Stimulated activated naive CD4-positive, alpha-beta T cell treated with Interleukin-2 at 50 U/mL for 16 hours (primary cell): ENCODE measurements at regions not wholly inside any gene's neighbourhood (a gene's known extent, or its start where the extent isn't known, plus 50 kb on each side); places are given as distances from the start of the nearest gene placed in this dataset.

Experiments used
- DNase-seq: peaks from one replicate; lab custom pipeline; 2025; lab: John Stamatoyannopoulos, UW

GRCh38 chr6:14254505-14254904, 136.9 kb downstream of the CD83 start:
- DNase-seq = no peak

GRCh38 chr6:14255916-14256315, 138.3 kb downstream of the CD83 start:
- DNase-seq = no peak

- DNase-seq = no peak
These were observed 140.5 kb downstream of the CD83 start for GRCh38 chr6:14258117-14258516.

- DNase-seq = no peak
These were observed 141.4 kb downstream of the CD83 start for GRCh38 chr6:14258695-14259593.

DNA sequence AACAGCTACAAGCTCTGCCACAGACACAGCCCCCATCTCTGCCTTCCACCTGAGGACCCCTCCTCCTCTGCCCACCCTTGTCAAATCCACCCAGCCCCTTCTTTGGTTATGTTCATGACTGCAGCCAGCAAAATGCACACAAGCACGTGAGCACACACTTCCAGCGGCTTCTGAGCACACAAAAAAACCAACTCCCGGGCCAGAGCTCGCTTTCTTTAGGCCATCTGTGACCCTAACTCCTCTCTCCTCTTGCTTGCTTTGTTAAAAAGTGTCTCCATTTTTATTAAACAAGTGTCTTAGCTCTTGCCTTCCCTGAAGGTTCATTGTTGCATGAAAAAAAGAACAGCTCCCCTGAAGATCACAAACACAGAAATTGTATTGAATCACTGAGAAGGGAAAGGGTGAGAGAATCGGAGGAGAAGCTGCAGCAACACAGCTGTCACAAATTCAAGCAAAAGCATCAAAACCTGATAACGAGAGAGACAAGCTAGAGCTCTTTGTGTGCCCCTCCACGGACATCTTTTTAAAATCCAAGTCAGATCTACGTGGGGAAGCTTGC, 142.1 kb downstream of the CD83 start:
- DNase-seq = no peak

- no peak for DNase-seq
These were observed 143.3 kb downstream of the CD83 start for GRCh38 chr6:14260839-14261238.

DNA sequence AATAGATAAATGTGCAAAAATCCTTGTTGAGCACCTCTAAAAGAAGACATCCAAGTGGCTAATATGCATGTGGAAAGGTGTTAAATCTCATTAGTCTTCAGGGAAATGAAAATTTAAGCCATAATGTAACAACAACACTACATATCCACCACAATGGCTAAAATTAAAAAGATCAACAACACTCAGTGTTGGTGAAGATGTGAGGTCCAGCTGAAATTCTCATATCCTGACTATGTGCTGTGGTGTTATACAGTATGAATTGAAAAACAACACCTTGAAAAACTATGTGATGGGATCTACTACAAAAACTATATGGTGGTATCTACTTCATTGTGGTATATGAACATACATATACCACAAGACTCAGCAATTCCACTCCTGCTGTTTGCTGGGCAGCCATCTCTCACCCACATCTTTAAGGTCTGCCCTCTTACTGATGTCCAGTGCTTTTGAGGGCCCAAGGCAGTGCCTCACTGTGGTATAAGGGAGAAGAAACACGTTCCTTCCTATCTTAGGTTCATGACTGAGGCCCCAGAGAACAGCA, 146.4 kb downstream of the CD83 start:
- no peak for DNase-seq

DNA sequence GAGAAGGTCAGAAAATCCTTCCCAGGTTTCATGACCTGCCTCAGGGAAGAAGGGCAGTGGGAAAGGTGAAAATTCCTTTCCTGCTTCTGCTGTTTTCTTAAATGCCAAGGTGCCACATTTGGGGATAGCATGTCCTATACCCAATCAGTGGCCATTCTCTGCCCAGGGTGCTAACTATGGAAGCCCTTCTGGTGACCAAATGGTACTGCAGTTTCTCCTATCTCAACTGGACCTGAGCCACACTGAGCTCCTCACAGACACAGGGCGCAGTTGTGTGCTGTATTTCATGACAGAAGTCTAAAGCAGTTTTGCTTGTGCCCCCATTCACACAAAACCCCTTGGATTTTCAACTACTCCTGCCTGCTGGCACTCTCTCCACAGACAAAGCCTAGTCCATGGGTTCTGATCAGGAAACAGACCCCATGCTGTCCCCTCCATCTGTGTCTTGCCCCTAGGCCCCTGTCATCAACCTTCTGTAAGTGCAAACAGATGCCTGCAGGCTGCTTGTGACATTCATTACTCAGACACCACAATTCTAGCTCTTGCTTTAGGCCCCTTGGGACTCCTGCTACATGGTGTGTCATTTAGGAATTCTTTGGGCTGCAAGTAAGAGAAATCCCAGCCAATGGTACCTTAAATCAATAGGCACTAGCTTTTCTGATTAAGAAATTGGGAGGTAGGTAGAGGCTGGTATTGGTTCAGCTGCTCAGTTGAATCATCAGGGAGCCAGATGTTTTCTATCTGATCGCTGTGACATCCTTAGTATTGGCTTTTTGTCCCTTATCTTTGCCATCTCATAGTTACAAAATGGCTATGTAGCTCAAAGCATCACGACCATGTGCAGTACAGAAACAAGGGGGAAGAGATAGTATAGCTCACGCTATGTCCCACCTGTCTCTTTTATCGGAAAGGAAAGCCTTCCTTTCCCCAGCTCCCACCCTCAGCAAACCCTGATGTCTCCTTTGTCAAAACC, 147.8 kb downstream of the CD83 start:
- DNase-seq = no peak

GRCh38 chr6:14266266-14266665, 148.7 kb downstream of the CD83 start:
- no peak for DNase-seq

DNA sequence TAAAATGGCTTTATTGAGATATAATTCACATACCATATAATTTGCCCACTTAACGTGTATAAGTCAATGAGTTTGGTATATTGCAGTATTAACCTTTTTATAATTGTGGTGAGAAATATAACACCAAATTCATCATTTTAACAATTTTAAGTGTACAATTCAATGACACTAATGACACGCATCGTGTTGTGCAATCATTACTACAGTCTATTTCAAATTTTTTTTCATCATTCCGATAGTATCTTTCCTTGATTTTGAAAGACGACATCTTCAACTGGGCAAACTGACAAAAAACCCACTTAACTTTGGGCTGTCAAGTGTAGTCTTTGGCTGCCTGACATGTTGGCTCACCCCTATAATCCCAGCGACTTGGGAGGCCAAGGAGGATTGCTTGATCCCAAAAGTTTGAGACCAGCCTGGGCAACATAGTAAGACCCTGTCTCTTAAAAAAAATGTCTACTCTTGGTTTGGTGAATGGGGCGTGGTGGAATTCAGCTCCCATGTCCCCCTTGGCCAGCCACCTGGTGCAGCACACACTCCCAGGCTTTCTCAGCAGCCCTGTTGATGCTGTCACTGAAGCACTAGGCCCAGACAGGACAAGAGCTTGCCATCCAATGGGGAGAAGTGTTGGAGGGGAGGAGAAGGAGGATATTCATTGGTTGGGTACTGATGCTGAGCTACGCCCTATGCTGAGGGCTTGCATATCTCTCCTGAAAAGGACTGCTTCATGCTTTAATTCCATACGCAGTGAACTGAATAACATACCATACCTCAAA, 150.5 kb downstream of the CD83 start:
- no peak for DNase-seq

GRCh38 chr6:14269436-14269835, 151.9 kb downstream of the CD83 start:
- no peak for DNase-seq

DNA sequence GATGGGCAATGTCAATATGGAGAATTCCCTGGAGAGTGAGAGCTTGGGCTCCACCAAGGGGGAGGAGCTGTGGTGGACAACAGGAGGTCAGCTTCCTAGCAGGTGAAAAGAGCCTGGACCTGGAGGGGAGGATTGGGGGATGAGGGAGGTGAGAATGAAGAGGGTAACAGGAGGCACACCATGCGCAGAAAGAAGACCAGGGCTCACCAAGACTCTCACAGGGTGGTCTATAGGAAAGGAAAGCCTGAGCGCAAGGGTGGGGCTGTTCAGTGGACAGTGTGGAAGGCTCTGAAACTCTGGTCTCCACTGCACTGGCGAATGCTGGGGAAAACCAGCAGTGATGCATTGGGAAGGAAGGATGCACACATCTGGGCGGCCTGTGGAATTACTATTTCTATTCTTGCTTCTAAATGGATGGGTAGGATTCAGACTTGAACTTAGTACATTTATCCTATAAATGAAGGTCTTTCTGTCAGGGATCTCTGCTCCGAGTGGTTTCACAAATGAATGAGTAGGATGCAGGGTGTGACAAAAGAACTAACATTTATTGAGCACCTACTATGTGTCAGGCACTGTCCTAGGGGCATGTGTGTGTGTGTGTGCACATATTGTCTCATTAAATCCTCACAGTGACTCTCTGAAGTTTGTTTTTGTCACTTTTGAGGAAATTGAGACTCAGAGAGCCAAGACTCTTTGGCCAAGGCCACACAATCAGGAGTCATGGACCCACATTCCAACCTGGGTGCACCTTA, 152.7 kb downstream of the CD83 start:
- no peak for DNase-seq

DNA sequence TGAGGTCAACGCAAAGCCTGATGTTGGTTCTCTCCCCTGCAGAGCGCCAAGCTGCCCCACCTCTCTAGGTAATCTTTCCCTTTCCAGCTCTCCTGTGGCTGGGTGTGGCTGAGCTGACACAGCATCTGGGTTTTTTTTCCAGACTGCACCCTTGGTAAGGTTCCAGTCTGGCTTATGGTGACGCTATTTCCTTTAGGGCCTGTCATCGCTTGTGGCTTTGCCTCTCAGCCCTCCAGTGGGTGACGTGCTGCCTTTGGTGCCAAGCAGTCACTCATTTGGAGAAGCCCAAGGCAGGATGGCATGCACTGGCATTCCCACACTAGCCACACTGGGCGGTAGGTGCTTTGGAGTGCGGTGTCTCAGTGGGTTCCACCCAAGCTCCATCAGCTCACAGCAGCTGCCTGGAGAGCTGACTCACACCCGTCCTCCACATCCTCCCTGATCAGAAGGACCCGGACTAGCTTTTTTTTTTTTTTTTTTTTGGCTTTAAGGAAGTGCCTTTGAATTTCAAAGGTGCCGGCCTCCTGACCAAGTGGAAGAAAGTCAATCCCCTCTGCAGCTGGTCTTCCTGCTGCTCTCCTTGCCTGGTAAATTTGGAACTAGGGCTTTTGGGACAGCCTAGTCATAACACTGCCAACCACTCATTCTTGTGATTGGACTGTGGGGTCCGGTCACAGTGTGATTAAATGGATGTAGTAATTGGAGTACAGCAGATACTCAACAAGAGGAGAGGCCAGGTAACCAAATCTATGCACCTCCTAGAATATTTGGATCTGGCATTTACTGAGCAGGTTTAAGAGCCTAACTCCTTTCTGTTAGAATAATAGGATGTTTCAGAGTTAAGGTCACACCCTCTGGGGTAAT, 153.6 kb downstream of the CD83 start:
- DNase-seq = peak; percentile 41

DNA sequence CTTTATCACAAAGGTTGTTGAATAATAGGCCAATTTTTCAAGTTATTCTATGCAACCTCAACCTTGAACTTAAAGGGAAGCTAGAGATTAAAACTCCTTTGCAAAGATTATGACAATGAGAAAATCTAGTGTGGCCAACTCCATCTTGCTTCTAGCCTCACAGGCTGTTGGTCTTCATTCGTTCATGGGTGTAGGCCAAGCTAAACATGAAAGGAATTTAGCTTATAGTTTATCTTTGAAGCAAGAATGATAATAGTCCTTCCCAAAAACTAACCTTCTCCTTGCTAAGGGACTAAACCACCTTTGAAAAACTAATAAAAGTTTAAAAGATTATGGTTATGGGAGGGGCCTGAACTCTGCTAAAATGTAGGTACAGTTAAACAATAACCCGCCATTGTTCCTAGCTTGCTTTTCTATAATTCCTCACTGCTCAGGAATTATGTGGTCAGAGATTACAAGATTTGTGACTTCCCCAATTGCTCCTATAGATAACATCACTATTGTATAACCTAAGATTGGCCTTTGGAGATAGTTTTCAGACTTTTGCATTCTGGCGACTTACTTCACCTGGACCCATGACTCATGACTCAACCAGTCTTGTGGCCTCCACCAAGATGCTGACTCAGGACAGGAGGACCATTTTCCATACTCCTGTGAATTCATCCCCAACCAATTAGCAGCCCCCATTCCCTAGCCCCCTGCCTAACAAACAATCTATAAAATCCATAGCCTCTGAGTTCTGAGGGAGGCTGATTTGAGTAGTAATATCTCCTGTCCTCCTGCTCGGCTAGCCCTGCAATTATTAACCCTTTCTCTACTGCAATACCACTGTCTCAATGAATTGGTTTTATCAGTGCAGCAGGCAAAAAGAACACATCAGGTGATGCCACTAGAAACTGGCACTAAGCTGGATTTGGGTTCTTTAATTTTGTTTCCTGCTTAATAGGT, 154.5 kb downstream of the CD83 start:
- no peak for DNase-seq

GRCh38 chr6:14272737-14273085, 155.1 kb downstream of the CD83 start:
- no peak for DNase-seq

DNA sequence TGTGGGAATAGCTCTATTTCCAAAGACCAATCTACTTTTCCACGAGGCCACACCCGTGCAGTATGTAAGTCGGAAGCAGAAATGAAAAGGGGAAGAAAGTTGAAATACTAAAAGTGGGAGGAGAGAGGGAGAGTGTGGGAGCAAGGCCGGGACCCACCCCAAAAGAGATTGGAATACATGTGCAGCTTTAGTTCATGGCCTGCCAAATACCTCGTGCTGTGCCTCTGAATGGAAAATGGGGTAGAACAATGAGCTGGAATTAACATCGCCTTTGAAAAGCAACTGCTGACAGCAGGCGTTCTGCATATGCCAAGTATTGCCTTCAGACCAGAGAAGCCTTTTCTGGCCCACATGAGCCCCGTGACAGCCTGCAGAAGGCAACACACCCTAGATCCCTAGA, 155.6 kb downstream of the CD83 start:
- no peak for DNase-seq

GRCh38 chr6:14274016-14274415, 156.4 kb downstream of the CD83 start:
- no peak for DNase-seq
